IMR-90 (cell line): ENCODE measurements at regions not wholly inside any gene's neighbourhood (a gene's known extent, or its start where the extent isn't known, plus 50 kb on each side); places are given as distances from the start of the nearest gene placed in this dataset.

Experiments used
- ATAC-seq: fragments of 200-7000 bp; cut with Tn5 transposase; 2 replicates; pipeline ENCODE4 v1.9.1; 2020; ENCODE audit warnings: low read depth, mild to moderate bottlenecking, moderate library complexity
- BruUV-seq: library from RNA; stranded (reverse); fragments of 400-500 nt; replicated peaks from 2 replicates; lab custom pipeline; 2021; lab: Mats Ljungman, UMichigan
- CTCF ChIA-PET: fragments of 300-600 bp; formaldehyde crosslinking; extraction: SDS; loops from one replicate; lab custom pipeline; 2021; ENCODE audit warnings: antibody characterized with exemption; lab: Yijun Ruan, JAX
- POLR2A ChIA-PET: fragments of 300-600 bp; sonication (Branson Sonifier 250); formaldehyde crosslinking; loops from one replicate; lab custom pipeline; 2022; ENCODE audit warnings: antibody characterized with exemption; ENCODE audit not compliant: unreplicated experiment; lab: Charles Lee
- DNase-seq: peaks from one replicate; pipeline ENCODE4 v3.0.0; 2013
- H2AFZ ChIP-seq: replicated peaks from 2 replicates; pipeline ENCODE3; 2013; ENCODE audit warnings: low read length, mild to moderate bottlenecking; ENCODE audit not compliant: poor library complexity
- H2AK5ac ChIP-seq: 2 replicates; pipeline ENCODE4 v1.6.1; 2013; ENCODE audit warnings: low read depth, low read length, inconsistent platforms
- H2AK9ac ChIP-seq: replicated peaks from 2 replicates; pipeline ENCODE3; 2013; ENCODE audit warnings: mild to moderate bottlenecking, low read depth, low read length, moderate library complexity; ENCODE audit not compliant: poor library complexity
- H2BK120ac ChIP-seq: 2 replicates; pipeline ENCODE4 v1.6.1; 2013; ENCODE audit warnings: low read depth, low read length, inconsistent platforms
- H2BK15ac ChIP-seq: 3 replicates; pipeline ENCODE4 v1.6.1; 2013; ENCODE audit warnings: low read depth, low read length, inconsistent platforms
- H2BK20ac ChIP-seq: 2 replicates; pipeline ENCODE4 v1.6.1; 2013; ENCODE audit warnings: low read depth, mild to moderate bottlenecking, inconsistent platforms, low read length, moderate library complexity
- H2BK5ac ChIP-seq: 2 replicates; pipeline ENCODE4 v1.6.1; 2013; ENCODE audit warnings: mild to moderate bottlenecking, low read depth, low read length, inconsistent platforms; ENCODE audit not compliant: poor library complexity, severe bottlenecking
- H3K14ac ChIP-seq: replicated peaks from 2 replicates; pipeline ENCODE4 v1.6.1; 2013; ENCODE audit warnings: low read depth, low read length, inconsistent platforms
- H3K18ac ChIP-seq: 2 replicates; pipeline ENCODE4 v1.6.1; 2013; ENCODE audit warnings: low read depth, low read length, control low read depth
- H3K23ac ChIP-seq: 2 replicates; pipeline ENCODE4 v1.6.1; 2013; ENCODE audit warnings: low read depth, low read length, inconsistent platforms
- H3K27ac ChIP-seq: 2 replicates; pipeline ENCODE4 v1.5.1; 2013; ENCODE audit warnings: mild to moderate bottlenecking, control low read depth, low read length; ENCODE audit not compliant: insufficient read depth
- H3K27me3 ChIP-seq: 2 replicates; pipeline ENCODE4 v1.6.1; 2013; ENCODE audit warnings: low read length; ENCODE audit not compliant: control insufficient read depth, insufficient read depth
- H3K36me3 ChIP-seq: 2 replicates; pipeline ENCODE4 v1.6.1; 2013; ENCODE audit warnings: low read length, mixed read lengths; ENCODE audit not compliant: control insufficient read depth, insufficient read depth
- H3K4ac ChIP-seq: 2 replicates; pipeline ENCODE4 v1.6.1; 2013; ENCODE audit warnings: low read depth, low read length, inconsistent platforms
- H3K4me1 ChIP-seq: 2 replicates; pipeline ENCODE4 v1.6.1; 2013; ENCODE audit warnings: low read length, mixed read lengths; ENCODE audit not compliant: control insufficient read depth, insufficient read depth
- H3K4me2 ChIP-seq: 2 replicates; pipeline ENCODE4 v1.6.1; 2013; ENCODE audit warnings: low read depth, mild to moderate bottlenecking, control low read depth, low read length, moderate library complexity
- H3K4me3 ChIP-seq: 2 replicates; pipeline ENCODE4 v1.5.1; 2013; ENCODE audit warnings: low read depth, mild to moderate bottlenecking, control low read depth, low read length, moderate library complexity; ENCODE audit not compliant: insufficient read depth
- H3K56ac ChIP-seq: 2 replicates; pipeline ENCODE4 v1.6.1; 2013; ENCODE audit warnings: low read length, inconsistent platforms; ENCODE audit not compliant: insufficient read depth; ENCODE audit errors: extremely low read depth
- H3K79me1 ChIP-seq, 2 experiments: 2 replicates each; pipeline ENCODE4 v1.6.1; 2013; ENCODE audit warnings: low read length in 2 of 2, inconsistent platforms in 1 of 2, low read depth in 1 of 2
- H3K9ac ChIP-seq: 2 replicates; pipeline ENCODE4 v1.6.1; 2013; ENCODE audit warnings: low read depth, low read length, control low read depth
- H3K9me1 ChIP-seq: 2 replicates; pipeline ENCODE4 v1.6.1; 2013; ENCODE audit warnings: low read length, inconsistent platforms; ENCODE audit not compliant: insufficient read depth
- H3K9me3 ChIP-seq: 2 replicates; pipeline ENCODE4 v1.6.1; 2013; ENCODE audit warnings: low read length; ENCODE audit not compliant: control insufficient read depth, insufficient read depth
- H4K20me1 ChIP-seq: 2 replicates; pipeline ENCODE4 v1.6.1; 2013; ENCODE audit warnings: low read length, inconsistent platforms; ENCODE audit not compliant: insufficient read depth
- H4K5ac ChIP-seq: 2 replicates; pipeline ENCODE4 v1.6.1; 2013; ENCODE audit warnings: mild to moderate bottlenecking, low read depth, low read length, control low read depth
- H4K8ac ChIP-seq, 2 experiments: 2 replicates each; pipeline ENCODE4 v1.6.1; 2013; ENCODE audit warnings: low read depth in 2 of 2, low read length in 2 of 2, control low read depth in 1 of 2, inconsistent platforms in 1 of 2
- H4K91ac ChIP-seq: 2 replicates; pipeline ENCODE4 v1.6.1; 2013; ENCODE audit warnings: low read depth, low read length, inconsistent platforms; ENCODE audit not compliant: insufficient read depth
- CEBPB ChIP-seq: IDR thresholded peaks from 2 replicates; pipeline ENCODE4 v1.6.1; 2012; ENCODE audit warnings: low read depth, low read length, improper control_type of control experiment
- FOS ChIP-seq: fragments of 150-350 bp; IDR thresholded peaks from 2 replicates; pipeline ENCODE4 v1.6.1; 2016; ENCODE audit warnings: low read depth, low read length
- MAFK ChIP-seq: IDR thresholded peaks from 2 replicates; pipeline ENCODE4 v1.6.1; 2012; ENCODE audit warnings: low read depth, low read length, improper control_type of control experiment
- NFE2L2 ChIP-seq: fragments of 150-350 bp; IDR thresholded peaks from 2 replicates; pipeline ENCODE4 v1.6.1; 2016; ENCODE audit warnings: low read depth, mild to moderate bottlenecking, low read length
- POLR2A ChIP-seq: IDR thresholded peaks from 2 replicates; pipeline ENCODE4 v1.6.1; 2012; ENCODE audit warnings: mild to moderate bottlenecking, low read depth, low read length
- WGBS, 2 experiments: methylation state at CpG; one replicate each; pipeline versions ENCODE4 v1.1.5 to v1.1.7; 2013; ENCODE audit warnings: missing lambda C conversion rate in 2 of 2; ENCODE audit not compliant: insufficient read length in 1 of 2; ENCODE audit errors: extremely low coverage in 2 of 2; 5-methylcytosine and 5-hydroxymethylcytosine counted together
- dilution Hi-C: fragments of 300-500 bp; cut with HindIII; formaldehyde crosslinking; loops from one replicate; pipeline ENCODE4 v1.14.3; 2018; ENCODE audit warnings: low sequenced_read_pairs; ENCODE audit not compliant: unreplicated experiment
- in situ Hi-C: fragments of 300-500 bp; cut with MboI; formaldehyde crosslinking; loops from 3 replicates; pipeline ENCODE4 v1.14.3; 2019; ENCODE audit warnings: low sequenced_read_pairs, inconsistent platforms, mixed read lengths
- intact Hi-C: fragments of 100-400 bp; cut with micrococcal nuclease; formaldehyde crosslinking; loops from 2 replicates; pipeline ENCODE4 v1.10.0; 2022
- TF ChIP-seq, protein P1 (sequence below): fragments of 150-350 bp; IDR thresholded peaks from 2 replicates; pipeline ENCODE4 v1.6.1; 2017; ENCODE audit warnings: mild to moderate bottlenecking, antibody characterized with exemption, low read length, low read depth

- H3K4ac ChIP-seq: no peak overlapping the region
- BruUV-seq: no TSS peak
- peak; percentile 1 for DNase-seq
- no peak overlapping the region for H3K4me3 ChIP-seq
- no peak overlapping the region for H2BK5ac ChIP-seq
- H3K18ac ChIP-seq: no peak overlapping the region
- no peak overlapping the region for H2BK20ac ChIP-seq
- TF ChIP-seq NFE2L2 (no peak), POLR2A (no peak), FOS (no peak), MAFK (no peak), CEBPB (no peak)
- TF ChIP-seq, protein P1, sequence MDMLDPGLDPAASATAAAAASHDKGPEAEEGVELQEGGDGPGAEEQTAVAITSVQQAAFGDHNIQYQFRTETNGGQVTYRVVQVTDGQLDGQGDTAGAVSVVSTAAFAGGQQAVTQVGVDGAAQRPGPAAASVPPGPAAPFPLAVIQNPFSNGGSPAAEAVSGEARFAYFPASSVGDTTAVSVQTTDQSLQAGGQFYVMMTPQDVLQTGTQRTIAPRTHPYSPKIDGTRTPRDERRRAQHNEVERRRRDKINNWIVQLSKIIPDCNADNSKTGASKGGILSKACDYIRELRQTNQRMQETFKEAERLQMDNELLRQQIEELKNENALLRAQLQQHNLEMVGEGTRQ: no peak
- no peak overlapping the region for H4K91ac ChIP-seq
- no peak overlapping the region for H3K27ac ChIP-seq
- H3K9ac ChIP-seq: no peak overlapping the region
- H3K79me1 ChIP-seq: no peaks in the 10 kb centered on the region
- no peak overlapping the region for H3K4me2 ChIP-seq
- H3K23ac ChIP-seq: no peak overlapping the region
- no peaks in the 10 kb centered on the region for H4K20me1 ChIP-seq
- H3K27me3 ChIP-seq: no peaks in the 10 kb centered on the region
- no peak overlapping the region for H2BK120ac ChIP-seq
- no peak overlapping the region for H2AFZ ChIP-seq
- intact Hi-C loops: no loop called here
- no peaks in the 10 kb centered on the region for H3K4me1 ChIP-seq
- no peaks in the 10 kb centered on the region for H3K36me3 ChIP-seq
- H2BK15ac ChIP-seq: no peak overlapping the region
- H3K9me3 ChIP-seq: peaks cover 5% of the 10 kb centered on the region; the same call in 1 of the 2 replicates
- H2AK5ac ChIP-seq: no peak overlapping the region
- ChIA-PET POLR2A (no interaction called here), CTCF (interaction anchor here (1.1 kb wide), 1 partner anchor 11 kb away, joined by 13 read pairs; no protein-coding TSS in a partner anchor)
- no peak overlapping the region for H3K56ac ChIP-seq
- no peak overlapping the region for H4K5ac ChIP-seq
- ATAC-seq: no peak
- in situ Hi-C loops: no loop called here
- H3K14ac ChIP-seq: no peak overlapping the region
- dilution Hi-C loops: no loop called here
- no peak overlapping the region for H2AK9ac ChIP-seq
- WGBS, 2 experiments: no CpG with 5 or more reads among the region's 1 CpG
- no peak overlapping the region for H4K8ac ChIP-seq
- no peaks in the 10 kb centered on the region for H3K9me1 ChIP-seq
Measured at GRCh38 chr4:18844726-18845125, 823.2 kb upstream of the LCORL start.
